HL-60 (cell line): ENCODE measurements at regions not wholly inside any gene's neighbourhood (a gene's known extent, or its start where the extent isn't known, plus 50 kb on each side); places are given as distances from the start of the nearest gene placed in this dataset.

Experiments used
- DNase-seq, 2 experiments: peaks; one replicate each; pipeline ENCODE4 v3.0.0-alpha.2; 2010 to 2020; ENCODE audit warnings: low read depth in 1 of 2, low spot score in 1 of 2
- H3K27ac ChIP-seq: fragments of 250-450 bp; sonication (Bioruptor Pico); replicated peaks from 2 replicates; pipeline ENCODE4 v1.5.1; 2020; ENCODE audit warnings: mild to moderate bottlenecking, moderate library complexity
- H3K27me3 ChIP-seq: fragments of 250-450 bp; sonication (Bioruptor Pico); 2 replicates; pipeline ENCODE4 v1.5.1; 2021; ENCODE audit warnings: mild to moderate bottlenecking, moderate library complexity; ENCODE audit not compliant: insufficient read depth, poor library complexity, severe bottlenecking
- H3K4me3 ChIP-seq: replicated peaks from 2 replicates; pipeline ENCODE4 v1.5.1; 2011; ENCODE audit warnings: mild to moderate bottlenecking, control low read depth, low read length; ENCODE audit not compliant: insufficient read depth
- GABPA ChIP-seq: IDR thresholded peaks from 2 replicates; pipeline ENCODE4 v1.6.1; 2012; ENCODE audit warnings: low read depth
- POLR2AphosphoS5 ChIP-seq: IDR thresholded peaks from 2 replicates; pipeline ENCODE4 v1.6.1; 2012; ENCODE audit warnings: low read depth
- SPI1 ChIP-seq: IDR thresholded peaks from 2 replicates; pipeline ENCODE4 v1.6.1; 2012; ENCODE audit warnings: low read depth, mild to moderate bottlenecking, borderline replicate concordance
- TF ChIP-seq, protein P1 (sequence below): IDR thresholded peaks from 2 replicates; pipeline ENCODE4 v1.6.1; 2012; ENCODE audit warnings: low read depth; ENCODE audit not compliant: insufficient replicate concordance
- TF ChIP-seq, protein P2 (sequence below): IDR thresholded peaks from one replicate; pipeline ENCODE4 v1.5.1; 2011; ENCODE audit warnings: low read length, control low read depth, inconsistent platforms; ENCODE audit not compliant: insufficient read depth

DNA sequence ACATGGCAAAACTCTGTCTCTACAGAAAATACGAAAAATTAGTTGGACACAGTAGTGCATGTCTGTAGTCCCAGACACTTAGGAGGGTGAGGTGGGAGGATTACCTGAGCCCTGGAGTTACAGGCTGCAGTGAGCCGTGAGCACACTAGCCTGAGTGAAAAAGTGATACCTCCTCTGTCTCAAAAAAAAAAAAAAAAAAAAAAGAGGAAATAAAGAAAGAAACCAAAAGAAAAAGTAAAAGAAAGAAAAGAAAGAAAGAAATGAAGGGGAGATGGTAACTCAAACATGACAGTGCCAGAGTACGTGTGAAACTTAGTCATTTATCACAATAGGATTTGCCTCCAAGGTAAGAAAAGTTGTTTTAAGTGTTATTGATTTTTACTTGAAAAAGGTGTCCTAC lies 407.0 kb upstream of the MGAT4C start:
- H3K27me3 ChIP-seq, result no peaks in the 10 kb centered on the region
- H3K4me3 ChIP-seq, result no peak overlapping the region
- no peak for DNase-seq
- no peak overlapping the region for H3K27ac ChIP-seq
- TF ChIP-seq GABPA (no peak), POLR2AphosphoS5 (no peak), SPI1 (no peak)
- TF ChIP-seq, protein P1, sequence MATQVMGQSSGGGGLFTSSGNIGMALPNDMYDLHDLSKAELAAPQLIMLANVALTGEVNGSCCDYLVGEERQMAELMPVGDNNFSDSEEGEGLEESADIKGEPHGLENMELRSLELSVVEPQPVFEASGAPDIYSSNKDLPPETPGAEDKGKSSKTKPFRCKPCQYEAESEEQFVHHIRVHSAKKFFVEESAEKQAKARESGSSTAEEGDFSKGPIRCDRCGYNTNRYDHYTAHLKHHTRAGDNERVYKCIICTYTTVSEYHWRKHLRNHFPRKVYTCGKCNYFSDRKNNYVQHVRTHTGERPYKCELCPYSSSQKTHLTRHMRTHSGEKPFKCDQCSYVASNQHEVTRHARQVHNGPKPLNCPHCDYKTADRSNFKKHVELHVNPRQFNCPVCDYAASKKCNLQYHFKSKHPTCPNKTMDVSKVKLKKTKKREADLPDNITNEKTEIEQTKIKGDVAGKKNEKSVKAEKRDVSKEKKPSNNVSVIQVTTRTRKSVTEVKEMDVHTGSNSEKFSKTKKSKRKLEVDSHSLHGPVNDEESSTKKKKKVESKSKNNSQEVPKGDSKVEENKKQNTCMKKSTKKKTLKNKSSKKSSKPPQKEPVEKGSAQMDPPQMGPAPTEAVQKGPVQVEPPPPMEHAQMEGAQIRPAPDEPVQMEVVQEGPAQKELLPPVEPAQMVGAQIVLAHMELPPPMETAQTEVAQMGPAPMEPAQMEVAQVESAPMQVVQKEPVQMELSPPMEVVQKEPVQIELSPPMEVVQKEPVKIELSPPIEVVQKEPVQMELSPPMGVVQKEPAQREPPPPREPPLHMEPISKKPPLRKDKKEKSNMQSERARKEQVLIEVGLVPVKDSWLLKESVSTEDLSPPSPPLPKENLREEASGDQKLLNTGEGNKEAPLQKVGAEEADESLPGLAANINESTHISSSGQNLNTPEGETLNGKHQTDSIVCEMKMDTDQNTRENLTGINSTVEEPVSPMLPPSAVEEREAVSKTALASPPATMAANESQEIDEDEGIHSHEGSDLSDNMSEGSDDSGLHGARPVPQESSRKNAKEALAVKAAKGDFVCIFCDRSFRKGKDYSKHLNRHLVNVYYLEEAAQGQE, result no peak
- TF ChIP-seq, protein P2, sequence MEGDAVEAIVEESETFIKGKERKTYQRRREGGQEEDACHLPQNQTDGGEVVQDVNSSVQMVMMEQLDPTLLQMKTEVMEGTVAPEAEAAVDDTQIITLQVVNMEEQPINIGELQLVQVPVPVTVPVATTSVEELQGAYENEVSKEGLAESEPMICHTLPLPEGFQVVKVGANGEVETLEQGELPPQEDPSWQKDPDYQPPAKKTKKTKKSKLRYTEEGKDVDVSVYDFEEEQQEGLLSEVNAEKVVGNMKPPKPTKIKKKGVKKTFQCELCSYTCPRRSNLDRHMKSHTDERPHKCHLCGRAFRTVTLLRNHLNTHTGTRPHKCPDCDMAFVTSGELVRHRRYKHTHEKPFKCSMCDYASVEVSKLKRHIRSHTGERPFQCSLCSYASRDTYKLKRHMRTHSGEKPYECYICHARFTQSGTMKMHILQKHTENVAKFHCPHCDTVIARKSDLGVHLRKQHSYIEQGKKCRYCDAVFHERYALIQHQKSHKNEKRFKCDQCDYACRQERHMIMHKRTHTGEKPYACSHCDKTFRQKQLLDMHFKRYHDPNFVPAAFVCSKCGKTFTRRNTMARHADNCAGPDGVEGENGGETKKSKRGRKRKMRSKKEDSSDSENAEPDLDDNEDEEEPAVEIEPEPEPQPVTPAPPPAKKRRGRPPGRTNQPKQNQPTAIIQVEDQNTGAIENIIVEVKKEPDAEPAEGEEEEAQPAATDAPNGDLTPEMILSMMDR, result no peak

DNA sequence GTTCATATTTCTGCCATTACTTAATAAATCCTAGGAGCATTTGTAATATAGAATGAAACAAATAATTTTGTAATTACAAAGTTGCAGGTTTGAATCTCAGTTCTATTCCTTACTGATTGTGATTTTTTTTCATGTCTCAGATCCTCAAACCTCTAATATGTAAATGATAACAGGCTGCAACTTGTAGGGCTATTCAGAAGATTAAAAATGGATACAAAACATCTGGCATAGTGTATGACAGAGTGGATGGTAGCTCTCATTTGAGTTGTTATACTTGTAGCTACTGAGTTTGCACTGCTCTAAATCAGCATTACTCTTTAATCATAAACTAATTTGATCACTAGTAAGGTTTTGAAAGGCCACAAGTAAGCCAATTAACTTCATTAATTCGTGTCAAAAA lies 406.3 kb upstream of the MGAT4C start:
- DNase-seq, result no peak
- no peaks in the 10 kb centered on the region for H3K27me3 ChIP-seq
- H3K4me3 ChIP-seq, result no peak overlapping the region
- H3K27ac ChIP-seq, result no peak overlapping the region
- TF ChIP-seq, protein P1, result no peak
- TF ChIP-seq GABPA, result no peak
- no peak for TF ChIP-seq POLR2AphosphoS5
- TF ChIP-seq, protein P2, result no peak
- TF ChIP-seq SPI1, result no peak

DNA sequence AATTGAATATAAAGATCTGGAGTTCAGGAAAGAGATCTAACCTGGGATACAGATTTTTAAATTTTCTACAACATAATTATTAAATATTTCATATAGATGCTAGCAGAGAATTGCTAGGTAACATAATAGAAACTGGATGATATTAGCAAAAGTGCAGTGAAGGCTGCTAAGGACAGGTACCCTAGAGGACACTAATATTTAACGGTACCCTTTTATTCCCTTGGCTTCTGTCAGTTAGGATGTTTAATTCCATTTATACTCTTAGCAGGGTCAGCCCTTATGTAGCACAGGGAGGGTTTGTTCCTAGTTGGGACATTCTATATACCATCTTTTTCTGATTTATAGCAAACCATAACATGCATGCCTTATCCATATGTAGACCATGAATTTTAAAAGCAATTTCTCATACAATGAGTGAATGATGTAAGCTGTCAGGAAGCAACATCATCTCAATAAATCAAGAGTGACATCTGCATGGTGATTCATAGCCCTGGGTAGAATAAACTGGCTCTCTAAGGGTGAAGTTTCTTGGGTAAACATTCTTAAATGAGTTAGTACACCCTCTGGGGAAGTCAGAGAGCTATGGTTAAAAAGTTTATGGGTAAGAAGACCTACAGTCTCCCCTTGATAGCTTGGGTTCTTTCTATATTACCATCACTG lies 404.4 kb upstream of the MGAT4C start:
- Histone ChIP-seq H3K27ac (no peak overlapping the region), H3K27me3 (no peaks in the 10 kb centered on the region), H3K4me3 (no peak overlapping the region)
- TF ChIP-seq, protein P1, result no peak
- no peak for DNase-seq
